Neural progenitor cell (in vitro differentiated cells): ENCODE measurements at regions not wholly inside any gene's neighbourhood (a gene's known extent, or its start where the extent isn't known, plus 50 kb on each side); places are given as distances from the start of the nearest gene placed in this dataset.

Source experiments
- DNase-seq: peaks from one replicate; pipeline ENCODE4 v3.0.0-alpha.2; 2016; ENCODE audit warnings: low spot score
- H2AFZ ChIP-seq: fragments of 200-600 bp; sonication (generic); replicated peaks from 2 replicates; pipeline ENCODE4 v1.6.1; 2016; ENCODE audit warnings: antibody characterized with exemption
- H3F3A ChIP-seq: fragments of 200-600 bp; sonication (generic); 2 replicates; pipeline ENCODE4 v1.6.1; 2016; ENCODE audit warnings: antibody characterized with exemption, low read depth
- H3K27ac ChIP-seq: fragments of 200-600 bp; sonication (generic); 2 replicates; pipeline ENCODE4 v1.5.1; 2016; ENCODE audit warnings: mild to moderate bottlenecking
- H3K27me3 ChIP-seq: fragments of 200-600 bp; sonication (generic); 2 replicates; pipeline ENCODE4 v1.6.1; 2016; ENCODE audit warnings: mild to moderate bottlenecking, moderate library complexity
- H3K36me3 ChIP-seq: fragments of 200-600 bp; sonication (generic); 2 replicates; pipeline ENCODE4 v1.5.1; 2016
- H3K4me1 ChIP-seq: fragments of 200-600 bp; sonication (generic); 2 replicates; pipeline ENCODE4 v1.6.1; 2016; ENCODE audit warnings: mixed run types
- H3K4me2 ChIP-seq: fragments of 200-600 bp; sonication (generic); 2 replicates; pipeline ENCODE4 v1.6.1; 2016
- H3K4me3 ChIP-seq: fragments of 200-600 bp; sonication (generic); 2 replicates; pipeline ENCODE4 v1.5.1; 2016
- H3K79me2 ChIP-seq: fragments of 200-600 bp; sonication (generic); 2 replicates; pipeline ENCODE4 v1.6.1; 2016; ENCODE audit warnings: low read depth
- H3K9ac ChIP-seq: fragments of 200-600 bp; sonication (generic); 2 replicates; pipeline ENCODE4 v1.6.1; 2016
- H3K9me3 ChIP-seq: fragments of 200-600 bp; sonication (generic); 2 replicates; pipeline ENCODE4 v1.5.1; 2016; ENCODE audit warnings: low read depth
- H4K20me1 ChIP-seq: fragments of 200-600 bp; sonication (generic); 2 replicates; pipeline ENCODE4 v1.6.1; 2016; ENCODE audit warnings: low read depth
- H3K27ac Mint-ChIP-seq: 3 replicates; pipeline ENCODE4 v1.8.0; 2021; ENCODE audit warnings: mixed read lengths
- H3K27me3 Mint-ChIP-seq: 2 replicates; pipeline ENCODE4 v1.8.0; 2022; ENCODE audit warnings: low read depth, mild to moderate bottlenecking, inconsistent platforms, moderate library complexity, mixed read lengths; ENCODE audit not compliant: insufficient read depth
- H3K36me3 Mint-ChIP-seq: 3 replicates; pipeline ENCODE4 v1.8.0; 2021; ENCODE audit warnings: mixed read lengths
- H3K4me1 Mint-ChIP-seq: 3 replicates; pipeline ENCODE4 v1.8.0; 2021; ENCODE audit warnings: mixed read lengths
- H3K4me3 Mint-ChIP-seq: 3 replicates; pipeline ENCODE4 v1.8.0; 2021; ENCODE audit warnings: mild to moderate bottlenecking, moderate library complexity, mixed read lengths
- H3K9me3 Mint-ChIP-seq: 3 replicates; pipeline ENCODE4 v1.8.0; 2020; ENCODE audit warnings: mixed read lengths
- CTCF ChIP-seq: fragments of 200-600 bp; sonication (generic); IDR thresholded peaks from 2 replicates; pipeline ENCODE4 v1.5.1; 2017; ENCODE audit warnings: antibody characterized with exemption, mild to moderate bottlenecking
- EZH2 ChIP-seq: fragments of 200-600 bp; sonication (generic); IDR thresholded peaks from 2 replicates; pipeline ENCODE4 v1.6.1; 2017; ENCODE audit warnings: antibody characterized with exemption, mild to moderate bottlenecking, moderate library complexity
- EZH2phosphoT487 ChIP-seq: fragments of 200-600 bp; sonication (generic); IDR thresholded peaks from 2 replicates; pipeline ENCODE4 v1.6.1; 2017; ENCODE audit warnings: antibody characterized with exemption

GRCh38 chr5:96129276-96129675 is 167.6 kb upstream of the ELL2 start:
- no peaks in the 10 kb centered on the region for H3K27me3 ChIP-seq
- TF ChIP-seq EZH2 (no peak), EZH2phosphoT487 (no peak), CTCF (no peak)
- no peak for DNase-seq
- H4K20me1 ChIP-seq = no peaks in the 10 kb centered on the region
- no peaks in the 10 kb centered on the region for H3F3A ChIP-seq
- H3K36me3 Mint-ChIP-seq = no peaks in the 10 kb centered on the region
- H3K79me2 ChIP-seq = no peaks in the 10 kb centered on the region
- no peak overlapping the region for H3K4me3 ChIP-seq
- no peaks in the 10 kb centered on the region for H3K36me3 ChIP-seq
- H3K4me1 Mint-ChIP-seq = no peaks in the 10 kb centered on the region
- no peak overlapping the region for H3K27ac ChIP-seq
- no peaks in the 10 kb centered on the region for H3K9me3 Mint-ChIP-seq
- H3K4me1 ChIP-seq = no peaks in the 10 kb centered on the region
- no peaks in the 10 kb centered on the region for H3K27me3 Mint-ChIP-seq
- H3K4me2 ChIP-seq = no peak overlapping the region
- no peak overlapping the region for H3K4me3 Mint-ChIP-seq
- H3K27ac Mint-ChIP-seq = no peak overlapping the region
- H3K9ac ChIP-seq = no peak overlapping the region
- H3K9me3 ChIP-seq = no peaks in the 10 kb centered on the region
- H2AFZ ChIP-seq = no peak overlapping the region

- Histone ChIP-seq H3K36me3 (no peaks in the 10 kb centered on the region), H4K20me1 (no peaks in the 10 kb centered on the region), H3F3A (no peaks in the 10 kb centered on the region), H3K79me2 (no peaks in the 10 kb centered on the region), H3K9me3 (no peaks in the 10 kb centered on the region), H3K27ac (no peak overlapping the region), H3K4me2 (no peak overlapping the region), H3K4me3 (no peak overlapping the region), H3K27me3 (no peaks in the 10 kb centered on the region), H2AFZ (peak overlapping the region; percentile 4), H3K4me1 (no peaks in the 10 kb centered on the region), H3K9ac (no peak overlapping the region)
- Mint-ChIP-seq H3K36me3 (no peaks in the 10 kb centered on the region), H3K9me3 (no peaks in the 10 kb centered on the region), H3K27me3 (no peaks in the 10 kb centered on the region), H3K4me1 (no peaks in the 10 kb centered on the region), H3K4me3 (no peak overlapping the region), H3K27ac (no peak overlapping the region)
- TF ChIP-seq EZH2phosphoT487 (no peak), EZH2 (no peak), CTCF (no peak)
- DNase-seq = no peak
Measured at GRCh38 chr5:96128204-96128864, 166.7 kb upstream of the ELL2 start.

GRCh38 chr5:96127538-96127937 is 165.9 kb upstream of the ELL2 start:
- H3K4me3 Mint-ChIP-seq = no peak overlapping the region
- no peak overlapping the region for H3K4me2 ChIP-seq

More at GRCh38 chr5:96127538-96127937, 165.9 kb upstream of the ELL2 start:
- no peaks in the 10 kb centered on the region for H3K27me3 Mint-ChIP-seq
- no peaks in the 10 kb centered on the region for H3F3A ChIP-seq
- no peaks in the 10 kb centered on the region for H3K4me1 Mint-ChIP-seq
- H3K9me3 ChIP-seq = no peaks in the 10 kb centered on the region
- no peaks in the 10 kb centered on the region for H3K9me3 Mint-ChIP-seq
- no peak overlapping the region for H3K27ac ChIP-seq
- H3K79me2 ChIP-seq = no peaks in the 10 kb centered on the region
- H3K9ac ChIP-seq = no peak overlapping the region
- no peak overlapping the region for H3K27ac Mint-ChIP-seq
- no peaks in the 10 kb centered on the region for H3K27me3 ChIP-seq
- TF ChIP-seq EZH2 (no peak), EZH2phosphoT487 (no peak), CTCF (no peak)
- H3K36me3 ChIP-seq = no peaks in the 10 kb centered on the region
- no peaks in the 10 kb centered on the region for H3K36me3 Mint-ChIP-seq
- H2AFZ ChIP-seq = no peak overlapping the region
- no peaks in the 10 kb centered on the region for H3K4me1 ChIP-seq
- no peak overlapping the region for H3K4me3 ChIP-seq
- H4K20me1 ChIP-seq = no peaks in the 10 kb centered on the region
- DNase-seq = no peak
